Erythroblast (primary cell): ENCODE measurements at regions not wholly inside any gene's neighbourhood (a gene's known extent, or its start where the extent isn't known, plus 50 kb on each side); places are given as distances from the start of the nearest gene placed in this dataset.

Experiments
- GATA1 ChIP-seq: IDR thresholded peaks from 2 replicates; pipeline ENCODE4 v1.6.1; 2011; ENCODE audit warnings: low read depth, mild to moderate bottlenecking, control low read depth, low read length, moderate library complexity
- POLR2A ChIP-seq: IDR thresholded peaks from 2 replicates; pipeline ENCODE4 v1.6.1; 2011; ENCODE audit warnings: mild to moderate bottlenecking, low read length

DNA sequence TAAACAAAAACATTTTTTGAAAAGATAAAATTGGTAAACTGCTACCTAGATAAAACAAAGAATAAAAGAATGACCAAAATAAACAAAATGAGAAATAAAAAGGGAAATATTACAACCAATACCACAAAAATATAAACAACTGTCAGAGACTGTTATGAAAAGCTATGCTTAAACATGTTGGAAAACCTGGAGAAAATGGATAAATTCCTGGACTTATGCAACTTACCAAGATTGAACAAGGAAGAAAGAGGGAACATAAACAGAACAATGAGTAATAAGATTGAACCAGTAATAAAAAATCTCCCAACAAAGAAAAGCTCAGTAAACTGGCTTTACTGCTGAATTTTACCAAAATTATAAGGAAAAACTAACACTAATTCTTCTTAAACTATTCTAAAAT, 518.7 kb downstream of the GRXCR1 start:
- TF ChIP-seq POLR2A (no peak), GATA1 (no peak)
